CD4-positive, alpha-beta T cell treated with Interleukin-6 at 100 ng/mL for 8 hours (primary cell): ENCODE measurements at regions not wholly inside any gene's neighbourhood (a gene's known extent, or its start where the extent isn't known, plus 50 kb on each side); places are given as distances from the start of the nearest gene placed in this dataset.
"Not testable (repeated sequence)": the region's sequence is repeated elsewhere in the genome, so short reads cannot be mapped to it uniquely, and the experiment has no call there.

Source experiments
- DNase-seq: peaks from one replicate; pipeline ENCODE4 v3.0.0-alpha.2; 2020; ENCODE audit warnings: mixed read lengths, low spot score

DNA sequence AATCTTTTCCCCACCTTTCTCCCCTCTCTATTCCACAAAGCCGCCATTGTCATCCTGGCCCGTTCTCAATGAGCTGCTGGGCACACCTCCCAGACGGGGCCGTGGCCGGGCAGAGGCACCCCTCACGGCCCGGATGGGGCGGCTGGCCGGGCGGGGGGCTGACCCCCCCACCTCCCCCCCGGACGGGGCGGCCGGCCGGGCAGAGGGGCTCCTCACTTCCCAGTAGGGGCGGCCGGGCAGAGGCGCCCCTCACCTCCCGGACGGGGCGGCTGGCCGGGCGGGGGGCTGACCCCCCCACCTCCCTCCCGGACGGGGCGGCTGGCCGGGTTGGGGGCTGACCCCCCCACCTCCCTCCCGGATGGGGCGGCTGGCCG lies 85.6 kb downstream of the OR2B2 start:
- DNase-seq, result not testable (repeated sequence)

- not testable (repeated sequence) for DNase-seq
Measured at GRCh38 chr6:27825848-27826611, 86.2 kb downstream of the OR2B2 start.

DNA sequence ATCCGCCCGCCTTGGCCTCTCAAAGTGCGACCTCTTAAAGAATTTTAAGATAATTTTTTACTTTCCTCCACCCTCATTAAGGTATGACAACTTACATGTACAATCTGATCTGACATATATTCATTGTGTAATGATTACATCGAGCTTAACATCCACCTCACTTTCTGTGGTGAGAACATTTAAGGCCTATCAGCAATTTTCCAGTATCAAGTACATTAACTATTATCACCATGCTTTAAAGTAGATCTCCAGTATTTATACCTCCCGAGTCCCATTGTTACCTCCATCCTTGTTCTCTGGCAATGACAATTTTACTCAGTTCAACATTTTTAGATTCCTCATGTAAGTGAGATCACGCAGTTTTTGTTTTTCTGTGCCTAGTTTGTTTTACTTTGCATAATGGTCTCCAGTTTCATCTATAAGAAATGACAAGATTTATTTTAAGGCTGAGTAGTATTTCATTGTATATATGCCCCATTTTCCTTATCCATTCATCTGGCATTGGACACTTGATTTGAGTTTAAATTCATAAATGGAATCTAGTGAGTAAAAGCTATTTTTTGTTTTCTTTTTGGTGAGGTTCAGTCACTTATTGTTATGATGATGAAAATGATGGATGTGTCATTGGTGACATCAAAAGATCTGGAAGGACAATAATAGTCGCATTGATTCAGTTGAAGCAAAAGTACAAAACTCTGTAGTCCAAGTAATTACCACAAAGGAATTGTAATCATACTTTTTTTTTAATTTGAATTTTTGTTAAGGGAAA lies 87.0 kb downstream of the OR2B2 start:
- no peak for DNase-seq

DNA sequence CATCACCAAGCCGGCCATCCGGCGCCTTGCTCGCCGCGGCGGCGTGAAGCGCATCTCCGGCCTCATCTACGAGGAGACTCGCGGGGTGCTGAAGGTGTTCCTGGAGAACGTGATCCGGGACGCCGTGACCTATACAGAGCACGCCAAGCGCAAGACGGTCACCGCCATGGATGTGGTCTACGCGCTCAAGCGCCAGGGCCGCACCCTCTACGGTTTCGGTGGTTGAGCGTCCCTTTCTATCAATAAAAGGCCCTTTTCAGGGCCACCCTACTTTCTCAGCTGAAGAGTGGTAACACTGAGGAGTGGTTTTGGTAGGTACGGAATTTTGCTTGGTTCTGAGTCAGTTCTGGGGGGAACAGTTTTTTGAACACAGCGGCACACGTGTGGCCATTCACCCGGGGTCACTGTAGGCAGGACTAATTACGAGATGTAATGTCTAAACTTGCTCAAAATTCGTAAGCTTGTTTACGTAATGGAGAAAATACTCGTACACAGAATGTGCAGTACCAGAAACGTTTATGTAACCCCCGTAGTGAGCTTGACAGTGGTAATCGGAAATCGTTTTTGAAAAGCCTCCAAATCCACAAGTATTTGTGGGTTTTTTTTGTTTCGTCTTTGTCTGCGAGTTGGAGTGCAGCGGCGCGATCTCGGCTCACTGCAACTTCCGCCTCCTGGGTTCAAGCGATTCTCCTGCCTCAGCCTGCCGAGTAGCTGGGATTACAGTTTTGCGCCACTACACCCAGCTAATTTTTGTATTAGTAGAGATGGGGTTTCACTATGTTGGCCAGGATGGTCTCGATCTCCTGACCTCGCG lies 87.8 kb downstream of the OR2B2 start:
- peak; percentile 35 for DNase-seq

DNA sequence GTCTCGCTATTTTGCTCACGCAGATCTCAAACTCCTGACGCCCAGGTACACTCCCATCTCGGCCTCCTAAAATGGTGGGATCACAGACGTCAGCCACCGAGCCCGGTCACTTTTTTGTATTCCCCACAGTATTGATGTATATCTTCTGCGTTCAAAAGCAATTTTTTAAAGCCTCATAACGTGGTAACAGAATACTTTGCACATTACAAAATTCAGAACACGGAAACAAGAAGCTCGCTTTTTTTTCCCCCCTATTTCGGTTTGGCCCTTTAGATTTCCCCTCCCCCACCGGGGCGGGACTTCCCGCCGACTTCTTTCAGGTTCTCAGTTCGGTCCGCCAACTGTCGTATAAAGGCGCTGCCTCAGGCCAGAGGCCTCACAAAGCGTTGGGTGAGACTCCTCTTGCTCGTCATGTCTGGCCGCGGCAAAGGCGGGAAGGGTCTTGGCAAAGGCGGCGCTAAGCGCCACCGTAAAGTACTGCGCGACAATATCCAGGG lies 88.4 kb downstream of the OR2B2 start:
- DNase-seq, result peak; percentile 59

DNA sequence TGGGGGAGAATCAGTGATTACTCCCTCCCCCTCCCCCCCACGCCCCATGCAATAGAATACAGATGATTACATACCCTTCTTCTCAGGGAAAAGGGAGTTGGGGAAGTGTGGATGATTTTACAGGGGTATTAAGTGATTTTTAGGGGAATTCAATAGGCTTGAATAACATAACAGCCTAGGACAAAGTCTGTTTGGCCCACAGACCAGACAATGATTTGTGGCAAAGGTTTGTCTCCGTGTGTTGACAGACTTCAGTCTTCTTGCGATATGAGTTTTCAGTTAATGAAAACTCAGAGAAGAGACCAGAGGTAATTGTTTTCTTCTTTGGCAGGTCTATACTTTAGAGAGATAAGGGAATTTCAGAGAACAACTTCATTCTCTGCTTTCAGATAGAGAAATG lies 95.3 kb downstream of the OR2B2 start:
- DNase-seq, result no peak

- DNase-seq, result peak; percentile 88
Measured at GRCh38 chr6:27814665-27815424, 97.4 kb downstream of the OR2B2 start.

- not testable (repeated sequence) for DNase-seq
Measured at GRCh38 chr6:27814415-27814664, 97.9 kb downstream of the OR2B2 start.

DNA sequence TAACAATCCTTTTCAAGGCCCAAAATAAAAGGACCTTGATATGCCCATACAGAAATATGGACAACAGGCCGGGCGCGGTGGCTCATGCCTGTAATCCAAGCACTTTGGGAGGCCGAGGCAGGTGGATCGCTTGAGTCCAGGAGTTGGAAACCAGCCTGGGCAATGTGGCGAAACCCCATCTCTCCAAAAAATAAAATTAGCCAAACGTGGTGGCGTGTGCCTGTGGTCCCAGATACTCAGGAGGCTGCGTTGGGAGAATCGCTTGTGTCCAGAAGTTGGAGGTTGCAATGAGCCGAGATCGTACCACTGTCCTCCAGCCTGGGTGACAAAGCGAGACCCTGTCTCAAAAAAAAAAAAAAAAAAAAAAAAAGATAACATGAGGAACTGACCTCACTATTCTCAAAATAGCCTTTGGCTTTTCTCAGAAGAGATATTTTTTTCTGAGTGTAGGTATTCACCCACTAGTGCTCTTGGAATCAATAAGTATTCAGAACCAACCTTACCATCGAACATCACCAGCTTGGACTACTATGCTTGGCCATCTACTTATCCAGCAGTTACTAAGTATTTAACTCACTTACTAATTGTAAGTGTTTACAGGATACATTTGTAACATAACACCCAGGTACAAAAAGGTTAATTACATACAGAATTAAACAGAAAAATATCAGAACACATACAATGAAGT lies 99.2 kb downstream of the OR2B2 start:
- no peak for DNase-seq

GRCh38 chr6:27812078-27812804 lies 100.0 kb downstream of the OR2B2 start:
- no peak for DNase-seq

GRCh38 chr6:27811451-27811772 lies 100.8 kb downstream of the OR2B2 start:
- no peak for DNase-seq

DNA sequence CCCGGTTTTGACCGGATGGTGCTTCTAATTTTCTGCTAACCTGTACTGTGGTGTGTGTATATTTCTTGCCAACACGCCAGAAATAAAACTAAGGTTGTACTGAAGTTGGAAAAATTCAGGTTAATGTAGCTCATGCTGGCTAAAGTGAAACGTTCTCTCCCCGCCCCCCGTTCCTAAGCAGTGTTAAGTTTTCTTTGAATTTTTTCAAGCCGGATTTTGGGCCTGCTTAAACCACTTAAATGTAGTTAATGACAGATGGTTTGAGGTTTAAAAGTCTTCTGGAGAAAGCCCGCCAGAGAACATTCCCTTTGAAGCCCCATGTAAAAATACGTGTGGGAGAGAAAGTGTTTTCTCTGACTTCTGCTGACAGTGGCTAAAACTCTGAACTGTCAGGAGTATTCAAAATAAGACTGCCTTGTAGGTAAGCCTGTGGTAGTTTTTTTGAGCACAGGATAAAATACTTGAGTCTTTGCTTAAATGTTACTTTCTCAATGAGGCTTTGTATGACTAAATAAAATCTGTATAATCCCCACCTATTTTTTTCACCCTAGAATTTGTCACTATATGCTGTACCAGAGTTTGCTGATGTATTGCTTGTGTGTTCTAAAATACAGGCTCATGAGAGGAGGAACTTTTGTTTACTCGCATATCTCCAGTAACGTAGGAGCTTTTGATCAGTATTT lies 101.3 kb downstream of the OR2B2 start:
- DNase-seq, result no peak

DNA sequence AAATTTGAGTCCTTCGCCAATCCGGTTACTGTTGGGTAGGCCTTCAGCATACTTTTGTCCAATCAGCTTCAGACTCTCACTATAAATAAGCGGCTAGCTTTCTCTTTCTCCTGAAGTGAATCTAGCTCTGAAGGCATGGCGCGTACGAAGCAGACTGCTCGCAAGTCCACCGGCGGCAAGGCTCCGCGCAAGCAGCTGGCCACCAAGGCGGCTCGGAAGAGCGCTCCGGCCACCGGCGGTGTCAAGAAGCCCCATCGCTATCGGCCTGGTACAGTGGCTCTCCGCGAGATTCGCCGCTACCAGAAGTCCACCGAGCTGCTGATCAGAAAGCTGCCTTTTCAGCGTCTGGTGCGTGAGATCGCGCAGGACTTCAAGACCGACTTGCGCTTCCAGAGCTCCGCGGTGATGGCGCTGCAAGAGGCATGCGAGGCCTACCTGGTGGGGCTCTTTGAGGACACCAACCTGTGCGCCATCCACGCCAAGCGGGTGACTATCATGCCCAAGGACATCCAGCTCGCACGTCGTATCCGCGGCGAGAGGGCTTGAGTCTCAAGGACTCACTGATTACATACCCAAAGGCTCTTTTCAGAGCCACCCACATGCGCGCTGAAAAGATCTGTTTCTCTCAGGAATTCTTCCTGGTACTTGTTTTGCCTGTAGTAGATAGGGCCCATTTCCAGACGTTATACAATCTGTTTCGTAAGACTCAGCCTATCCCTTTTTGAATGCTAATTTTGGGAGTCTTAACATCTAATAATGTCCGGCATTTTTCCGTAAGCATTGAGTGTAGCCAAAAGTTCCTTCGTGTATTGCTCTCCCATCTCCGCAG lies 102.0 kb downstream of the OR2B2 start:
- peak; percentile 93 for DNase-seq

DNA sequence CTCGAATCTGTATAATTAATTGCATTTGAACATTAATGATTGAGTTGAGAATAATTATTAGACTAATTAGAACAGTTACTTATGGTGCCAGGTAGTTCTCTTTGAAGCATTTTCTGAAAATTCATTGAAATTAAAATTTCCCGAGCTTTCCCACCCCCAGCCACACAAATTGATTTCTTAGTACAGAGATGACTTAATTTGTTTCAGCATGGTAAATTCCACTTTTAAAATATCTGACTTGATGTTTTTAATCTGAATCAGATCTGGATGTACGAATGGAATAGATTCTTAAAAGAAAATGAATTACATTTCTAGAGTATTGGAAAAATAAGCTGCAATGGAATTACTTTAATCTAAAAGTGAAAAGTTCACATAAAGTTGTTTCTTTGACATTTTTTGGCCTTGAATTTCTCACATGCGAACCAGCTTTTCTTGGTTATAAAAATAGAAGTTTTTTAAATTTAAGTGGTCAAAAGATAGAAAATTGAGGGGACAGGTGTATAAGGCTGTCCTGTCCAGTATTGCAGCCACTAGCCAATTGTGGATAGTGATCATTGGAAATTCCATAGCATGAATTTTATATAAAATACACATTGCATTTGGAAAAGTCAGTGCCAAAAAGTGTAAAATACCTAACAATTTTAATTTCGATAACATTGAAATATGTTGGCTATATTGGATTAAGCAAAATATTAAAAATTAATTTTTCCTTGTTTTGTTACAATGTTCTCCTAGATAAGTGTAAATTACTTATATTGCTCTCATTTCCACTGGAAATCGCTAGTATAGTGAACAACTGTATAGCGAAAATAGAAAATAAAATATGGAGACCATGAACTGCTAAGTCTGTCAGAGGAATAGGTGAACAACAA lies 102.9 kb downstream of the OR2B2 start:
- no peak for DNase-seq

DNA sequence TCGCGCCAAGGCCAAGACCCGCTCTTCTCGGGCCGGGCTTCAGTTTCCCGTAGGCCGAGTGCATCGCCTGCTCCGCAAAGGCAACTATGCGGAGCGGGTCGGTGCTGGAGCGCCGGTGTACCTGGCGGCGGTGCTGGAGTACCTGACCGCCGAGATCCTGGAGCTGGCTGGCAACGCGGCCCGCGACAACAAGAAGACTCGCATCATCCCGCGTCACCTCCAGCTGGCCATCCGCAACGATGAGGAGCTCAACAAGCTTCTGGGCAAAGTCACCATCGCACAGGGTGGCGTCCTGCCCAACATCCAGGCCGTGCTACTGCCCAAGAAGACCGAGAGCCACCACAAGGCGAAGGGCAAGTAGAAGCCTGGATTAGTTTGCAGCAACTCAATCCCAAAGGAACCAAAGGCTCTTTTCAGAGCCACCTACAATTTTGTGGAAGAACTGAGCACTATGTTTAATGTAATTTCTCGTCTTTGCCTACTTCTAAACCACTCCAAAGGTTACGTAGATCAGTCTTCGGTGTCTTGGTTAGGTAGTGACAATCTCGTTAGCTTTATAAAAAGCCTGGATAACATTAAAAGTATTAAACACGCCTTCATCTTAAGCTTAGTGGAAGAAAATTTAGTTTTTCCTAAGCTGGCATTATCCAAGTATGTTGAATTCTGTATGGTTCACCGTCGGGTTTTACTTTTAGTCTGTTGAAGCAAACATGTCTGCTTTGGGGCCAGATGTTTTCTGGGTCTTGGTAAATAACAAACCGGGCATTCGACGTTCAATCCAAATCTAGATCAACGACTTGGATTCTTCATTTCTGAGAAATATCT lies 103.7 kb downstream of the OR2B2 start:
- not testable (repeated sequence) for DNase-seq

GRCh38 chr6:27807441-27808241 lies 104.6 kb downstream of the OR2B2 start:
- DNase-seq, result peak; percentile 86
